A549 (cell line): ENCODE measurements at regions not wholly inside any gene's neighbourhood (a gene's known extent, or its start where the extent isn't known, plus 50 kb on each side); places are given as distances from the start of the nearest gene placed in this dataset.

Experiments used
- ATAC-seq, 2 experiments: fragments of 200-7000 bp in 1 of 2; fragments of >200 bp in 1 of 2; cut with Nextera tagmentation in 1 of 2; cut with Tn5 transposase in 1 of 2; 3 replicates each; pipeline versions ENCODE4 v1.8.0 to v1.9.1; 2018 to 2020; ENCODE audit warnings: mild to moderate bottlenecking in 1 of 2, moderate library complexity in 1 of 2
- CTCF ChIA-PET: fragments of 300-600 bp; sonication (Branson Sonifier 250); formaldehyde crosslinking; extraction: SDS; loops from one replicate; lab custom pipeline; 2021; ENCODE audit warnings: antibody characterized with exemption, inconsistent platforms; lab: Yijun Ruan, JAX
- POLR2A ChIA-PET: fragments of 350-600 bp; formaldehyde crosslinking; extraction: SDS; loops from one replicate; lab custom pipeline; 2021; ENCODE audit warnings: antibody characterized with exemption, inconsistent platforms; lab: Yijun Ruan, JAX
- DNase-seq, 2 experiments: peaks; one replicate each; pipeline versions ENCODE4 v3.0.0 to v3.0.0-alpha.2; 2011 to 2016; ENCODE audit warnings: low read depth in 1 of 2, low spot score in 1 of 2
- FAIRE-seq: peaks from 2 replicates; lab custom pipeline; 2011; peaks lifted over from hg19 to GRCh38; lab: Jason Lieb, UNC
- H3K27ac ChIP-seq, 2 experiments: fragments of >200 bp; sonication (Bioruptor Twin); formaldehyde crosslinking; 3 replicates each; pipeline ENCODE4 v1.5.1; 2016 to 2017
- H3K4me1 ChIP-seq: fragments of >200 bp; sonication (Bioruptor Twin); formaldehyde crosslinking; 3 replicates; pipeline ENCODE4 v1.6.1; 2016
- H3K4me2 ChIP-seq: fragments of >200 bp; sonication (Bioruptor Twin); formaldehyde crosslinking; 3 replicates; pipeline ENCODE4 v1.6.1; 2016
- H3K4me3 ChIP-seq: fragments of >200 bp; sonication (Bioruptor Twin); formaldehyde crosslinking; 3 replicates; pipeline ENCODE4 v1.5.1; 2016
- H3K9me3 ChIP-seq: fragments of >200 bp; sonication (Bioruptor Twin); formaldehyde crosslinking; 3 replicates; pipeline ENCODE4 v1.6.1; 2016
- ATOH8 ChIP-seq: fragments of 250-450 bp; sonication (Bioruptor Pico); IDR thresholded peaks from 2 replicates; pipeline ENCODE4 v1.5.0; 2020; ENCODE audit warnings: low read depth, mild to moderate bottlenecking, moderate library complexity
- CBX8 ChIP-seq: fragments of 200-600 bp; sonication (generic); IDR thresholded peaks from 2 replicates; pipeline ENCODE4 v1.6.1; 2016
- CEBPB ChIP-seq, 2 experiments: fragments of >200 bp in 1 of 2; sonication (Bioruptor Twin) in 1 of 2; formaldehyde crosslinking in 1 of 2; IDR thresholded peaks; 2 replicates each; pipeline ENCODE4 v1.6.1; 2012 to 2016
- CHD4 ChIP-seq: fragments of 200-600 bp; sonication (generic); IDR thresholded peaks from 2 replicates; pipeline ENCODE4 v1.6.1; 2016; ENCODE audit warnings: antibody characterized with exemption, mild to moderate bottlenecking, borderline replicate concordance
- EHMT2 ChIP-seq: fragments of 200-600 bp; sonication (generic); IDR thresholded peaks from 2 replicates; pipeline ENCODE4 v1.6.1; 2016; ENCODE audit warnings: antibody characterized with exemption, low read depth, mild to moderate bottlenecking, moderate library complexity
- EP300 ChIP-seq, 2 experiments: fragments of >200 bp; sonication (Bioruptor Twin); formaldehyde crosslinking; IDR thresholded peaks; 2 replicates in 1 of 2; 3 replicates in 1 of 2; pipeline ENCODE4 v1.6.1; 2016 to 2017
- ESRRA ChIP-seq: fragments of 150-350 bp; IDR thresholded peaks from 2 replicates; pipeline ENCODE4 v1.6.1; 2014; ENCODE audit warnings: mild to moderate bottlenecking, low read length, borderline replicate concordance
- GATA3 ChIP-seq: IDR thresholded peaks from 2 replicates; pipeline ENCODE4 v1.6.1; 2012; ENCODE audit warnings: borderline replicate concordance
- HDAC2 ChIP-seq: fragments of 200-600 bp; sonication (generic); IDR thresholded peaks from 2 replicates; pipeline ENCODE4 v1.6.1; 2016
- HOXA7 ChIP-seq: fragments of 250-450 bp; sonication (Bioruptor Pico); IDR thresholded peaks from 2 replicates; pipeline ENCODE4 v1.5.0; 2020; ENCODE audit warnings: mild to moderate bottlenecking, moderate library complexity
- JUN ChIP-seq, 2 experiments: fragments of >200 bp; sonication (Bioruptor Twin); formaldehyde crosslinking; IDR thresholded peaks; 2 replicates in 1 of 2; 3 replicates in 1 of 2; pipeline ENCODE4 v1.6.1; 2016 to 2017
- JUNB ChIP-seq: fragments of >200 bp; sonication (Bioruptor Twin); formaldehyde crosslinking; IDR thresholded peaks from 2 replicates; pipeline ENCODE4 v1.6.1; 2016
- MAFK ChIP-seq: fragments of 450-650 bp; IDR thresholded peaks from 2 replicates; pipeline ENCODE4 v1.6.1; 2014; ENCODE audit not compliant: partially characterized antibody
- MYC ChIP-seq: IDR thresholded peaks from 2 replicates; pipeline ENCODE4 v1.6.1; 2012; ENCODE audit warnings: mild to moderate bottlenecking, inconsistent platforms, low read length, improper control_type of control experiment, borderline replicate concordance
- NFE2L2 ChIP-seq: fragments of 150-350 bp; conservative IDR thresholded peaks from 2 replicates; pipeline ENCODE4 v1.6.1; 2014; ENCODE audit warnings: low read length
- NR3C1 ChIP-seq: fragments of >200 bp; sonication (Bioruptor Twin); formaldehyde crosslinking; IDR thresholded peaks from 3 replicates; pipeline ENCODE4 v1.6.1; 2017
- RARB ChIP-seq: fragments of 250-450 bp; sonication (Bioruptor Pico); IDR thresholded peaks from 2 replicates; pipeline ENCODE4 v1.8.0; 2021; ENCODE audit warnings: mild to moderate bottlenecking, moderate library complexity
- RFX5 ChIP-seq: fragments of 450-650 bp; IDR thresholded peaks from 2 replicates; pipeline ENCODE4 v1.7.1; 2014; ENCODE audit warnings: antibody characterized with exemption, mild to moderate bottlenecking, moderate library complexity
- RNF2 ChIP-seq: fragments of 200-600 bp; sonication (generic); IDR thresholded peaks from 2 replicates; pipeline ENCODE4 v1.6.1; 2016; ENCODE audit warnings: low read depth, mild to moderate bottlenecking, antibody characterized with exemption, moderate library complexity, borderline replicate concordance
- SMC3 ChIP-seq: fragments of >200 bp; sonication (Bioruptor Twin); formaldehyde crosslinking; IDR thresholded peaks from 3 replicates; pipeline ENCODE4 v1.6.1; 2018; ENCODE audit warnings: inconsistent platforms
- TP53 ChIP-seq: fragments of 250-450 bp; sonication (Bioruptor Pico); IDR thresholded peaks from 2 replicates; pipeline ENCODE4 v1.5.0; 2021; ENCODE audit warnings: mild to moderate bottlenecking, moderate library complexity
- USF2 ChIP-seq: fragments of 450-650 bp; IDR thresholded peaks from 2 replicates; pipeline ENCODE4 v1.6.1; 2014; ENCODE audit warnings: antibody characterized with exemption
- ZC3H11A ChIP-seq: fragments of 450-650 bp; IDR thresholded peaks from 2 replicates; pipeline ENCODE4 v1.6.1; 2014; ENCODE audit warnings: antibody characterized with exemption, mild to moderate bottlenecking
- ZNF302 ChIP-seq: fragments of 250-450 bp; sonication (Bioruptor Pico); IDR thresholded peaks from 2 replicates; pipeline ENCODE4 v1.9.0; 2021; ENCODE audit warnings: inconsistent platforms, mild to moderate bottlenecking, moderate library complexity
- WGBS: methylation state at CpG from one replicate; pipeline ENCODE4 v1.1.6; 2017; ENCODE audit errors: missing lambda C conversion rate; 5-methylcytosine and 5-hydroxymethylcytosine counted together

- Histone ChIP-seq H3K4me1 (no peaks in the 10 kb centered on the region), H3K27ac (no peak overlapping the region), H3K9me3 (no peaks in the 10 kb centered on the region), H3K4me3 (no peak overlapping the region), H3K4me2 (no peak overlapping the region)
- WGBS = 87% methylated on average over 11 of the region's 11 CpGs
- CTCF ChIA-PET = interaction anchor here (0.6 to 11.1 kb wide), 5 partner anchors 8 to 61 kb away, joined by 3 to 59 read pairs (median 5); no protein-coding TSS in a partner anchor
- DNase-seq (no peak), ATAC-seq (no peak), FAIRE-seq (no peak)
- POLR2A ChIA-PET = no interaction called here
- TF ChIP-seq CHD4 = no peak
- TF ChIP-seq CEBPB (IDR thresholded peaks at IDR 0.05) = no peak
- TF ChIP-seq NR3C1 = no peak
- no peak for TF ChIP-seq CBX8
- no peak for TF ChIP-seq EHMT2
- no peak for TF ChIP-seq ESRRA
- TF ChIP-seq ZC3H11A = no peak
- no peak for TF ChIP-seq GATA3
- TF ChIP-seq HDAC2 = no peak
- TF ChIP-seq HOXA7 (CRISPR knock-in tag) = no peak
- no peak for TF ChIP-seq USF2
- no peak for TF ChIP-seq MAFK
- no peak for TF ChIP-seq RARB (CRISPR knock-in tag)
- no peak for TF ChIP-seq TP53 (CRISPR knock-in tag)
These were observed 84.0 kb upstream of the HAAO start for GRCh38 chr2:42876326-42876751.

GRCh38 chr2:42875880-42876279 lies 83.5 kb upstream of the HAAO start:
- ChIA-PET POLR2A (no interaction called here), CTCF (interaction anchor here (0.6 to 11.1 kb wide), 4 partner anchors 9 to 61 kb away, joined by 3 to 59 read pairs (median 5); no protein-coding TSS in a partner anchor)
- DNase-seq = no peak
- no peaks in the 10 kb centered on the region for H3K9me3 ChIP-seq
- no peak for ATAC-seq
- H3K4me3 ChIP-seq = no peak overlapping the region
- H3K4me2 ChIP-seq = no peak overlapping the region
- H3K27ac ChIP-seq = no peak overlapping the region
- no peaks in the 10 kb centered on the region for H3K4me1 ChIP-seq
- no peak for FAIRE-seq
- 87% methylated on average over 3 of the region's 3 CpGs for WGBS
- no peak for TF ChIP-seq MYC
- no peak for TF ChIP-seq EP300 (IDR thresholded peaks at IDR 0.05)
- TF ChIP-seq EHMT2 = no peak
- TF ChIP-seq MAFK = no peak
- no peak for TF ChIP-seq RNF2
- TF ChIP-seq RARB (CRISPR knock-in tag) = no peak
- no peak for TF ChIP-seq RFX5
- no peak for TF ChIP-seq ESRRA
- TF ChIP-seq JUN (IDR thresholded peaks at IDR 0.05) = no peak
- no peak for TF ChIP-seq NFE2L2
- TF ChIP-seq JUNB = no peak
- no peak for TF ChIP-seq SMC3
- no peak for TF ChIP-seq USF2
- TF ChIP-seq ATOH8 (CRISPR knock-in tag) = no peak
- TF ChIP-seq ZNF302 (CRISPR knock-in tag) = no peak
- no peak for TF ChIP-seq NR3C1
